Activated naive CD8-positive, alpha-beta T cell treated with anti-CD3 and anti-CD28 coated beads for 36 hours (primary cell): ENCODE measurements at regions not wholly inside any gene's neighbourhood (a gene's known extent, or its start where the extent isn't known, plus 50 kb on each side); places are given as distances from the start of the nearest gene placed in this dataset.

Experiments used
- DNase-seq: peaks from one replicate; pipeline ENCODE4 v3.0.0; 2021
- H3K27ac Mint-ChIP-seq: one replicate; pipeline ENCODE4 v1.8.0; 2022; ENCODE audit warnings: mild to moderate bottlenecking, moderate library complexity, mixed read lengths
- H3K27me3 Mint-ChIP-seq: one replicate; pipeline ENCODE4 v1.8.0; 2022; ENCODE audit warnings: mild to moderate bottlenecking, mixed read lengths
- H3K36me3 Mint-ChIP-seq: one replicate; pipeline ENCODE4 v1.8.0; 2021; ENCODE audit warnings: mild to moderate bottlenecking, mixed read lengths
- H3K4me1 Mint-ChIP-seq: one replicate; pipeline ENCODE4 v1.8.0; 2021; ENCODE audit warnings: mixed read lengths
- H3K4me3 Mint-ChIP-seq: one replicate; pipeline ENCODE4 v1.8.0; 2022; ENCODE audit warnings: mild to moderate bottlenecking, moderate library complexity, mixed read lengths
- H3K9me3 Mint-ChIP-seq: one replicate; pipeline ENCODE4 v1.8.0; 2022; ENCODE audit warnings: mixed read lengths

GRCh38 chr6:145283856-145284255, 451.5 kb downstream of the EPM2A start:
- no peak for DNase-seq
- Mint-ChIP-seq H3K9me3 (peaks cover 2% of the 10 kb centered on the region), H3K4me1 (no peaks in the 10 kb centered on the region), H3K27me3 (no peaks in the 10 kb centered on the region), H3K36me3 (no peaks in the 10 kb centered on the region), H3K4me3 (no peak overlapping the region), H3K27ac (no peak overlapping the region)

DNA sequence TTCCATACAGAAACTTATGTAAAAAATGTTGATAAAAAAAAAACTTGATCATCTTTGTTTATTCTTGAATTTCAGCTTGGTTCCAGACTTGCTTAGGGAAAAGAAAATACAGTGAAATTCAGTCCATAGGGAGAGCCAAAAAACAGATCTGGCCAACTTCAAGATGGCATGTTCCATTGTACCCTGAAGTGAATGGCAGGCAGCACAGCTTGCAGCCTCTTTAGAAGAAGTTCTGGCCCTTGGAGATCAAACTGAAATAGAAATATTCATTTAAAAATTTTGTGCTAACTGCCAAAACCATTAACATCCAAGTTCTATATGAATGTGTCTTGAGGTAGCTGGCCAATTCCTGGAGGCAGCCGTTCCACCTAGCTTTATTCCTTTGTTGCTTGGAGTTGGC, 448.4 kb downstream of the EPM2A start:
- Mint-ChIP-seq H3K9me3 (peaks cover 2% of the 10 kb centered on the region), H3K27ac (no peak overlapping the region), H3K4me3 (no peak overlapping the region)

DNA sequence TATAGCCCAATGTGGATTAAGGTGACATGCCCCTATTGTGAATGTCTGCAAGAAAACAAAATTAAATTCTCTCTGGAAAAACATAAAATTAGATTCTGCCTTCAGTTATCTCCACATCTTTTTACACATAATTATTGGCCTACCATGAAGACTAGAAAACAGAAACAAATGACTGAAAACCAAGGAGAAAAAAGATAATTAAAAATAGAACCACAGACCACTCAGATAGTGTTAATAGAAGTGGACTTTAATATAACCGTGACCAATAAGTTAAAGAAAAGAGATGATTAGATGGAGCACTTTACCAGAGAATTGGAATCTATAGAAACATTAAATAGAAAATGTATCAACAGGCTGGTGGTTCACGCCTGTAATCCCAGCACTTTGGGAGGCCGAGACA, 445.7 kb downstream of the EPM2A start:
- Mint-ChIP-seq H3K27ac (no peak overlapping the region), H3K27me3 (peaks cover 3% of the 10 kb centered on the region), H3K4me3 (no peak overlapping the region), H3K36me3 (no peaks in the 10 kb centered on the region), H3K9me3 (peaks cover 2% of the 10 kb centered on the region), H3K4me1 (no peaks in the 10 kb centered on the region)
- DNase-seq, result no peak

More for the DNA sequence above, 448.4 kb downstream of the EPM2A start:
- Mint-ChIP-seq H3K36me3 (no peaks in the 10 kb centered on the region), H3K4me1 (no peaks in the 10 kb centered on the region), H3K27me3 (peaks cover 3% of the 10 kb centered on the region)
- DNase-seq, result no peak

DNA sequence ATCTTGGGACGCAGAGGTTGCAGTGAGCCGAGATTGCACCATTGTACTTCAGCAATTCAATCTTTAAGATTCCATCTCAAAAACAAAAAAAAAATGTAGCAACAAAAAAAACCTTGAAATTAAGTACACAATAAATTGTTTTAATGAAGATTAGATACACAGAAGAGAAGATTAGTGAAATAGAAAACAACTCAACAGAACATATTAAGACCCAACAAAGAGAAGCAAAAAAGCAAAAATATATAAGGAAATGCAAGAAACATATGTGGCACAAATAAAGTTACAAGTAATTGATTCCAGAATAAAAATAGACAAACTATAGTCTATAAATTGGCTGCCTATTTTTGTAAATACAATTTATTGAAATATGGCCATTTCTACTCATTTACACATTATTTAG, 445.2 kb downstream of the EPM2A start:
- Mint-ChIP-seq H3K4me1 (no peaks in the 10 kb centered on the region), H3K27me3 (peaks cover 3% of the 10 kb centered on the region), H3K9me3 (peaks cover 2% of the 10 kb centered on the region), H3K27ac (no peak overlapping the region), H3K36me3 (no peaks in the 10 kb centered on the region), H3K4me3 (no peak overlapping the region)
- DNase-seq, result no peak

- Mint-ChIP-seq H3K27me3 (peaks cover 3% of the 10 kb centered on the region), H3K36me3 (no peaks in the 10 kb centered on the region), H3K4me1 (no peaks in the 10 kb centered on the region), H3K27ac (no peak overlapping the region), H3K9me3 (peaks cover 2% of the 10 kb centered on the region), H3K4me3 (no peak overlapping the region)
- no peak for DNase-seq
Measured at GRCh38 chr6:145292066-145292465, 443.3 kb downstream of the EPM2A start.

DNA sequence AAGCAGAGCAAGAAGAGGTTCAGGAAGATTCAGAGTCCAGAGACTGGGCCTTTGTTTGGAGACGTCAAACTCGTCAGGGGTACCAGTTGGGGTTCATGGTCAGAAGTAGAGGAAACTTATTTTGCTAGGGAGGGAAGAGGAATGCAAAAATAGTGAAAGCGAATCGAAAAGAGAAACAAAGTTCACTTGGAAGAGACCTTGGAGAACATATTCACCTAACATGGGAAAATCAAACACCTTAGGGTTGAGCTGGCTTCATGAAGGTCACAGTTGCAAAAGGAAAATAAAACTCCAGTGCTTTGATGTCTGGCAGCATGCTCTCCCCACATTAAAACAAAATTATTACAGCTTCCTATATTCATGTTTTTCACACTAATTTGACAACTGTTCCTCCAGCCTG, 440.4 kb downstream of the EPM2A start:
- Mint-ChIP-seq H3K27me3 (peaks cover 2% of the 10 kb centered on the region), H3K4me3 (no peak overlapping the region), H3K4me1 (no peaks in the 10 kb centered on the region), H3K36me3 (no peaks in the 10 kb centered on the region), H3K27ac (no peak overlapping the region), H3K9me3 (peaks cover 2% of the 10 kb centered on the region)
- DNase-seq, result no peak

GRCh38 chr6:145295746-145296145, 439.6 kb downstream of the EPM2A start:
- no peak overlapping the region for H3K27ac Mint-ChIP-seq
- no peaks in the 10 kb centered on the region for H3K27me3 Mint-ChIP-seq
- DNase-seq, result no peak
- H3K9me3 Mint-ChIP-seq, result peaks cover 2% of the 10 kb centered on the region
- H3K4me1 Mint-ChIP-seq, result no peaks in the 10 kb centered on the region
- H3K4me3 Mint-ChIP-seq, result no peak overlapping the region
- H3K36me3 Mint-ChIP-seq, result no peaks in the 10 kb centered on the region

GRCh38 chr6:145305670-145306069, 429.6 kb downstream of the EPM2A start:
- no peaks in the 10 kb centered on the region for H3K9me3 Mint-ChIP-seq
- DNase-seq, result no peak
- H3K4me1 Mint-ChIP-seq, result no peaks in the 10 kb centered on the region
- H3K27me3 Mint-ChIP-seq, result peaks cover 3% of the 10 kb centered on the region
- H3K36me3 Mint-ChIP-seq, result no peaks in the 10 kb centered on the region
- H3K4me3 Mint-ChIP-seq, result no peak overlapping the region
- no peak overlapping the region for H3K27ac Mint-ChIP-seq

DNA sequence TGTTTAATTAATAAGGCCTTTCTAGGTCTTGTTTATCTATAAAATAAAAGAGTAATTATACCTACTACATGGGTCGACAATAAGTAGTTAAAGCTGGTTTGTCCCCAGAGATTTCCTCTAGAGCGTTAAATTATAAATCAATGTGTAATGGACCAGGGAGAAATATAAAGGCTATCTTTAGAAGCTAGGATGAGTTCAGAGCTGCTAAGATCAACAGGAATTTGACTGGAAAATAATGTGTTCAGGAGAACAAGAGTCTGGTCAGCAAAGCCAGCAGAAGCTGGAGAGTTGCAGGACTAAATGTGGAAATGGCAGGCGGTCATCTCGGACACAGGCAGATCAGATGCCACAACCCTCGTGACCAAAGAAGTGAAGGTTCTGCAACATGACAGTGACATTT, 428.8 kb downstream of the EPM2A start:
- Mint-ChIP-seq H3K9me3 (no peaks in the 10 kb centered on the region), H3K27ac (no peak overlapping the region), H3K4me3 (no peak overlapping the region), H3K27me3 (peaks cover 3% of the 10 kb centered on the region), H3K36me3 (no peaks in the 10 kb centered on the region), H3K4me1 (no peaks in the 10 kb centered on the region)
- no peak for DNase-seq

- no peak overlapping the region for H3K27ac Mint-ChIP-seq
- H3K4me1 Mint-ChIP-seq, result no peaks in the 10 kb centered on the region
- no peak overlapping the region for H3K4me3 Mint-ChIP-seq
- no peaks in the 10 kb centered on the region for H3K9me3 Mint-ChIP-seq
- peaks cover 2% of the 10 kb centered on the region for H3K27me3 Mint-ChIP-seq
- no peaks in the 10 kb centered on the region for H3K36me3 Mint-ChIP-seq
- DNase-seq, result no peak
Measured at GRCh38 chr6:145309842-145310535, 425.3 kb downstream of the EPM2A start.

GRCh38 chr6:145312481-145312880, 422.8 kb downstream of the EPM2A start:
- no peaks in the 10 kb centered on the region for H3K4me1 Mint-ChIP-seq
- no peaks in the 10 kb centered on the region for H3K36me3 Mint-ChIP-seq
- no peaks in the 10 kb centered on the region for H3K9me3 Mint-ChIP-seq
- no peak overlapping the region for H3K27ac Mint-ChIP-seq
- no peak overlapping the region for H3K4me3 Mint-ChIP-seq
- no peak for DNase-seq
- no peaks in the 10 kb centered on the region for H3K27me3 Mint-ChIP-seq

- no peaks in the 10 kb centered on the region for H3K36me3 Mint-ChIP-seq
- no peaks in the 10 kb centered on the region for H3K9me3 Mint-ChIP-seq
- H3K4me1 Mint-ChIP-seq, result no peaks in the 10 kb centered on the region
- no peak overlapping the region for H3K4me3 Mint-ChIP-seq
- no peak for DNase-seq
- no peak overlapping the region for H3K27ac Mint-ChIP-seq
- H3K27me3 Mint-ChIP-seq, result no peaks in the 10 kb centered on the region
Measured at GRCh38 chr6:145313041-145313855, 422.1 kb downstream of the EPM2A start.

DNA sequence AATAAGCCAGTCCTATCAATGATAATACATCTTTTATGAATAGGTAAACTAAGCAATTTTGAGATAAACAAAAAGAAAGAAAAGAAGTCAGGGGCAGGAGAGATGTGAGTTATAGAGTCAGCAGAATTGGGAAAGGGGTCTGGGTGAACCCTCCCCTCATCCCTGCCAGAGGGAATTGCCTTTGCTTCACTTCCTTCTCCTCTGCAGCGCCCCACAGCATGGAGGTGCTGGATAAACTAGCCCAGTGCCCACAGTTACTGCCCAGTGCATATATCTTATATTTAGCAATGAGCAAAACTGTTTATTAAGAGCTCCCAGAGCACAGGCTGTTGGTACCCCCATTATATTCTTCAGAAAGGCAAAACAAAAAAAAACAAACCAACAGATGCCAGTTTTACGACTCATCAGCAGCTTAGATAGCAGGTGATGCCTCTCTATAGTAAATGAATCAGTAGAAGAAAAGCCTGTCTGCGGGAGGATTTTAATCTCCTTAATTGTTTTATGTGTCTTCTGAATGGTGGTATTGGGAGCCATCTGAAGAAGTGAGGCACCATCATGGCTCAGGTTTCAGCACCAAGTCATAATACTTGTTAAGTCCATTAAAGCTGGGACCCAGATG, 419.2 kb downstream of the EPM2A start:
- no peak overlapping the region for H3K4me3 Mint-ChIP-seq
- H3K9me3 Mint-ChIP-seq, result no peaks in the 10 kb centered on the region
- no peak overlapping the region for H3K27ac Mint-ChIP-seq
- no peaks in the 10 kb centered on the region for H3K4me1 Mint-ChIP-seq
- no peak for DNase-seq
- no peaks in the 10 kb centered on the region for H3K27me3 Mint-ChIP-seq
- H3K36me3 Mint-ChIP-seq, result no peaks in the 10 kb centered on the region

- H3K4me3 Mint-ChIP-seq, result no peak overlapping the region
- H3K36me3 Mint-ChIP-seq, result no peaks in the 10 kb centered on the region
- H3K27ac Mint-ChIP-seq, result no peak overlapping the region
- H3K4me1 Mint-ChIP-seq, result no peaks in the 10 kb centered on the region
- no peaks in the 10 kb centered on the region for H3K9me3 Mint-ChIP-seq
- H3K27me3 Mint-ChIP-seq, result no peaks in the 10 kb centered on the region
- no peak for DNase-seq
Measured at GRCh38 chr6:145318952-145319351, 416.4 kb downstream of the EPM2A start.

DNA sequence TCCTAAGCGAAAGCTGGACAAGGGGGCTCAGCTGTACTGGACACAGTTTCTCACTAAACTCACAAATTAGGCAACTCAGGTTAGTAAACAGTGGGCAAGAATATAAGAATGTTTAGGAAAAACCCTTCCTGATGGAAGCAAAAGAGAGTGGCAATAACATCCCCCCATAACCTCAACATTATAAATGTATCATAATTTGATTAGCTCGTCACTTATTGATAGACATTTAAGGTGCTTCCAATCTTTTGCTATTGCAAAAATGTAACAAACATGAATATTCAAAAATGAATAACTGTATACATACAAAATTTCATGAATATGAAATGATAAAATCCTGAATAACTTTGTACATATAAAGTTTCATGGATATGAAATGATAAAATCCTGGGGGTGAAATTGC, 415.7 kb downstream of the EPM2A start:
- DNase-seq, result no peak
- Mint-ChIP-seq H3K27me3 (no peaks in the 10 kb centered on the region), H3K36me3 (no peaks in the 10 kb centered on the region), H3K9me3 (no peaks in the 10 kb centered on the region), H3K27ac (no peak overlapping the region), H3K4me1 (no peaks in the 10 kb centered on the region), H3K4me3 (no peak overlapping the region)
